PC-9 (cell line): ENCODE measurements at regions not wholly inside any gene's neighbourhood (a gene's known extent, or its start where the extent isn't known, plus 50 kb on each side); places are given as distances from the start of the nearest gene placed in this dataset.

ENCODE experiments used
- BruUV-seq: library from RNA; stranded (reverse); fragments of 400-500 nt; replicated peaks from 2 replicates; lab custom pipeline; 2021; lab: Mats Ljungman, UMichigan
- CTCF ChIA-PET: fragments of 300-600 bp; sonication (Branson Sonifier 250); formaldehyde crosslinking; loops from one replicate; lab custom pipeline; 2022; ENCODE audit warnings: antibody characterized with exemption; lab: Charles Lee
- POLR2A ChIA-PET: fragments of 300-600 bp; sonication (Branson Sonifier 250); formaldehyde crosslinking; loops from one replicate; lab custom pipeline; 2022; ENCODE audit warnings: antibody characterized with exemption; ENCODE audit not compliant: unreplicated experiment; lab: Charles Lee
- DNase-seq, 2 experiments: peaks; one replicate each; pipeline versions ENCODE4 v3.0.0 to v3.0.0-alpha.2; 2015 to 2022; ENCODE audit warnings: mixed read lengths in 1 of 2
- H2AFZ ChIP-seq: fragments of 200-600 bp; sonication (generic); 2 replicates; pipeline ENCODE4 v1.8.1; 2017; ENCODE audit warnings: antibody characterized with exemption
- H3F3A ChIP-seq: fragments of 200-600 bp; sonication (generic); 2 replicates; pipeline ENCODE4 v1.8.1; 2017; ENCODE audit warnings: antibody characterized with exemption, mild to moderate bottlenecking, low read depth; ENCODE audit not compliant: insufficient read depth
- H3K27ac ChIP-seq: fragments of 200-600 bp; sonication (generic); 2 replicates; pipeline ENCODE4 v1.6.1; 2016; ENCODE audit warnings: mixed run types
- H3K27me3 ChIP-seq: fragments of 200-600 bp; sonication (generic); 2 replicates; pipeline ENCODE4 v1.6.1; 2016; ENCODE audit warnings: low read depth, mixed run types; ENCODE audit not compliant: insufficient read depth
- H3K36me3 ChIP-seq: fragments of 200-600 bp; sonication (generic); 2 replicates; pipeline ENCODE4 v1.6.1; 2016; ENCODE audit warnings: low read depth, mixed run types
- H3K4me1 ChIP-seq: fragments of 200-600 bp; sonication (generic); replicated peaks from 2 replicates; pipeline ENCODE4 v1.6.1; 2016; ENCODE audit warnings: mixed run types; ENCODE audit not compliant: insufficient read depth
- H3K4me2 ChIP-seq: fragments of 200-600 bp; sonication (generic); 2 replicates; pipeline ENCODE4 v1.6.1; 2017; ENCODE audit warnings: mixed run types
- H3K4me3 ChIP-seq: fragments of 200-600 bp; sonication (generic); 2 replicates; pipeline ENCODE4 v1.6.1; 2016; ENCODE audit warnings: mixed run types
- H3K79me2 ChIP-seq: fragments of 200-600 bp; sonication (generic); 2 replicates; pipeline ENCODE4 v1.6.1; 2017; ENCODE audit warnings: low read depth, mixed run types
- H3K9me2 ChIP-seq: fragments of 200-600 bp; sonication (generic); 2 replicates; pipeline ENCODE4 v1.8.1; 2017; ENCODE audit warnings: mild to moderate bottlenecking; ENCODE audit not compliant: insufficient read depth
- H3K9me3 ChIP-seq: fragments of 200-600 bp; sonication (generic); 2 replicates; pipeline ENCODE4 v1.8.1; 2016; ENCODE audit warnings: low read depth; ENCODE audit not compliant: insufficient read depth
- H4K20me1 ChIP-seq: fragments of 200-600 bp; sonication (generic); 2 replicates; pipeline ENCODE4 v1.8.1; 2017; ENCODE audit not compliant: insufficient read depth
- EZH2 ChIP-seq: fragments of 200-600 bp; sonication (generic); IDR thresholded peaks from 2 replicates; pipeline ENCODE4 v1.8.0; 2017; ENCODE audit warnings: antibody characterized with exemption, low read depth
- intact Hi-C: fragments of 100-400 bp; cut with micrococcal nuclease; formaldehyde crosslinking; loops from one replicate; pipeline ENCODE4 v1.10.0; 2022; ENCODE audit not compliant: unreplicated experiment
- TF ChIP-seq, protein P1 (sequence below): fragments of 200-600 bp; sonication (generic); conservative IDR thresholded peaks from 2 replicates; pipeline ENCODE4 v1.6.1; 2017; ENCODE audit warnings: mixed run types, antibody characterized with exemption, mild to moderate bottlenecking, moderate library complexity

DNA sequence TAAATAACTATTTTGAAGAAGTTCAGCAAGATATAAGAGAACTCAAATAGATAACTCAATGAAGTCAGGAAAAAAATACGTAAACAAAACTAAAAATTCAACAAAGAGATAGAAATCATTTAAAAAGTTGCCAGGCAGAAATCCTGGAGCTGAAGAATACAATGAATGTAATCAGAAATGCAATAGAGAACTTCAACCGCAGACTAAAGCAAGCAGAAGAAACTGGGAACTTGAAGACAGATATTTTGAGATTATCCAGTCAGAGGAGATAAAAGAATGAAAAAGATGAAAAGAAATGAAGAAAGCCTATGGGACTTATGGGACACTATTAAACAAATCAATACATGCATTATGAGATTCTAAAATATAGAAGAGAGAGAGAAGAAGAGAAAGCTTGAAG, 129.1 kb upstream of the LPAR1 start:
- CTCF ChIA-PET, result no interaction called here
- H3K27ac ChIP-seq, result no peak overlapping the region
- H3K4me3 ChIP-seq, result no peak overlapping the region
- intact Hi-C loops, result no loop called here
- no peaks in the 10 kb centered on the region for H4K20me1 ChIP-seq
- no peaks in the 10 kb centered on the region for H3K4me1 ChIP-seq
- H3K9me3 ChIP-seq, result 0 out of 2 replicates have a peak, but pooled peaks cover 2% of the 10 kb centered on the region
- no peaks in the 10 kb centered on the region for H3K27me3 ChIP-seq
- no peaks in the 10 kb centered on the region for H3F3A ChIP-seq
- no peaks in the 10 kb centered on the region for H3K9me2 ChIP-seq
- H2AFZ ChIP-seq, result no peak overlapping the region
- DNase-seq, result no peak
- H3K4me2 ChIP-seq, result no peak overlapping the region
- POLR2A ChIA-PET, result no interaction called here
- no peak for TF ChIP-seq EZH2
- TF ChIP-seq, protein P1, sequence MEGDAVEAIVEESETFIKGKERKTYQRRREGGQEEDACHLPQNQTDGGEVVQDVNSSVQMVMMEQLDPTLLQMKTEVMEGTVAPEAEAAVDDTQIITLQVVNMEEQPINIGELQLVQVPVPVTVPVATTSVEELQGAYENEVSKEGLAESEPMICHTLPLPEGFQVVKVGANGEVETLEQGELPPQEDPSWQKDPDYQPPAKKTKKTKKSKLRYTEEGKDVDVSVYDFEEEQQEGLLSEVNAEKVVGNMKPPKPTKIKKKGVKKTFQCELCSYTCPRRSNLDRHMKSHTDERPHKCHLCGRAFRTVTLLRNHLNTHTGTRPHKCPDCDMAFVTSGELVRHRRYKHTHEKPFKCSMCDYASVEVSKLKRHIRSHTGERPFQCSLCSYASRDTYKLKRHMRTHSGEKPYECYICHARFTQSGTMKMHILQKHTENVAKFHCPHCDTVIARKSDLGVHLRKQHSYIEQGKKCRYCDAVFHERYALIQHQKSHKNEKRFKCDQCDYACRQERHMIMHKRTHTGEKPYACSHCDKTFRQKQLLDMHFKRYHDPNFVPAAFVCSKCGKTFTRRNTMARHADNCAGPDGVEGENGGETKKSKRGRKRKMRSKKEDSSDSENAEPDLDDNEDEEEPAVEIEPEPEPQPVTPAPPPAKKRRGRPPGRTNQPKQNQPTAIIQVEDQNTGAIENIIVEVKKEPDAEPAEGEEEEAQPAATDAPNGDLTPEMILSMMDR, result no peak
- H3K79me2 ChIP-seq, result no peaks in the 10 kb centered on the region
- no TSS peak for BruUV-seq
- H3K36me3 ChIP-seq, result no peaks in the 10 kb centered on the region

DNA sequence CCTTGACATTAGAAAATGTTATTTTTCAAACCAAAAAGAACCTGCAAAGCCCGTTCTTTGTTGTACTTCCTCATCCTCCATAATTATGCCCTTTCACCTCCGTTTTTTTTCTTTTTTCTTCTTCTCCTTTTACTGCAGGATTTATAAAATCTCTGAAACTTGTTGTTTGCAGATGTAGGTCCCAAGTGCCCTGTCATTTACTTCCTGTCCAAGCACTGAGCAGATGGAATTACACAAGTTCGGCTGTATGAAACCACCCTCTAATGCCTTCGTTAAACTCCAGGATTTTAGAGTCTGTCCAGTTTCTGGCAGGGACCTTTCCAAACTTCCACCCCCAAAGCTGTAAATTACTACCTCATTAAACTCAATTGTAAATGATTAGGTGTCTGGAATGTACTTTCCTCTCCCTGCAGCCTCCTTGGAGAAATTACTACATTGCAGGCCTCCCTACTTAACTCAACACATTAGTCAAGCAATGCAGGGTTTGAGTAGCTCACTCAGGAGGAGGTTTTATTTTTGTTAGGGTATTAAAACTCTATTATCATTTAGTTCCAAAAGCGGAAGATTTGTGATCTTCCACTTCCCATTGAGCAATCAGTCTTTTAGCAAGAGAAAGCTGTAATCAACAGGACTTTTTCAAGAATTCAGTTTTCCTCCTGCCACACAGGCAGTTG, 125.6 kb upstream of the LPAR1 start:
- no peak for TF ChIP-seq EZH2
- TF ChIP-seq, protein P1, result no peak
- intact Hi-C loops, result no loop called here
- Histone ChIP-seq H3F3A (no peaks in the 10 kb centered on the region), H3K4me2 (no peak overlapping the region), H3K27me3 (no peaks in the 10 kb centered on the region), H3K4me1 (no peaks in the 10 kb centered on the region), H3K4me3 (no peak overlapping the region), H3K27ac (no peak overlapping the region), H3K79me2 (no peaks in the 10 kb centered on the region), H4K20me1 (no peaks in the 10 kb centered on the region), H3K36me3 (no peaks in the 10 kb centered on the region), H2AFZ (peak overlapping the region; percentile 56; the same call in 1 of the 2 replicates), H3K9me2 (no peaks in the 10 kb centered on the region), H3K9me3 (peaks cover 2% of the 10 kb centered on the region; the same call in 1 of the 2 replicates)
- DNase-seq, result no peak
- CTCF ChIA-PET, result interaction anchor here (0.7 kb wide), 1 partner anchor 703 kb away, joined by 3 read pairs; no protein-coding TSS in a partner anchor
- POLR2A ChIA-PET, result no interaction called here
- BruUV-seq, result no TSS peak

DNA sequence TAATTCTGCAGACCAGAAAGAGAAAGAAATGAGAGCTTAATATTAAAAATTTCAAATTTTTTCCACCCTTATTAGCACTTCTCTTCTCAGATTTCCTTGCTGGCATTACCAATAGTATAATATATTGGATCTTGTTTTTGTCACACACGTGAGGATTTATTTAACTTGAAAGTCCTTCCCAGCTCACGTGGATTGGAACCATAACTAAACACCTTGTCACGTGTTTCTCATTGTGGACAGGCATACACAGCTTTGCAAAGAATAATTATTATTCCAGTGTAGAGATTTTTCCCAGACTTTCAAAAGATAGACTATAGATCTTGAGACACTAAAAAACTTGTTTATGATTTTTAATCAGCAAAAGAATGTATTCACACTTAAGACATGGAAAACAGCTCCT, 123.8 kb upstream of the LPAR1 start:
- Histone ChIP-seq H3K36me3 (no peaks in the 10 kb centered on the region), H3K79me2 (no peaks in the 10 kb centered on the region), H3K9me3 (no peaks in the 10 kb centered on the region; the same call in 1 of the 2 replicates), H3K27ac (no peak overlapping the region), H4K20me1 (no peaks in the 10 kb centered on the region), H3K27me3 (no peaks in the 10 kb centered on the region), H3F3A (no peaks in the 10 kb centered on the region), H3K4me1 (no peaks in the 10 kb centered on the region), H3K4me2 (no peak overlapping the region), H3K4me3 (no peak overlapping the region), H3K9me2 (no peaks in the 10 kb centered on the region), H2AFZ (no peak overlapping the region)
- TF ChIP-seq, protein P1, result no peak
- TF ChIP-seq EZH2, result no peak
- no TSS peak for BruUV-seq
- no peak for DNase-seq
- CTCF ChIA-PET, result no interaction called here
- intact Hi-C loops, result no loop called here
- POLR2A ChIA-PET, result no interaction called here
